ENCODE measurements at regions not wholly inside any gene's neighbourhood (a gene's known extent, or its start where the extent isn't known, plus 50 kb on each side); places are given as distances from the start of the nearest gene placed in this dataset.

- no peak for TF ChIP-seq RAD21 (IDR thresholded peaks at IDR 0.05; ENCODE audit: low read depth)
- TF ChIP-seq TAF1 (IDR thresholded peaks at IDR 0.05; ENCODE audit: low read depth), result no peak
- no peak for TF ChIP-seq EP300 (IDR thresholded peaks at IDR 0.05; ENCODE audit: borderline replicate concordance)
- no peak for TF ChIP-seq CEBPB (IDR thresholded peaks at IDR 0.05)
- TF ChIP-seq EGR1 (IDR thresholded peaks at IDR 0.05), result no peak
- TF ChIP-seq MAX (IDR thresholded peaks at IDR 0.05), result no peak
- no peak for TF ChIP-seq TEAD4 (IDR thresholded peaks at IDR 0.05)
- no peak for TF ChIP-seq REST (IDR thresholded peaks at IDR 0.05; ENCODE audit: low read depth)
- TF ChIP-seq YY1 (IDR thresholded peaks at IDR 0.05; ENCODE audit: low read depth), result no peak
- TF ChIP-seq CREB1 (IDR thresholded peaks at IDR 0.05; ENCODE audit: low read depth), result no peak
- TF ChIP-seq ZBTB7A (IDR thresholded peaks at IDR 0.05; ENCODE audit: low read depth), result no peak
Measured at GRCh38 chr2:104752504-104752903, 101.4 kb upstream of the POU3F3 start.
